HEK293 (cell line): ENCODE measurements at regions not wholly inside any gene's neighbourhood (a gene's known extent, or its start where the extent isn't known, plus 50 kb on each side); places are given as distances from the start of the nearest gene placed in this dataset.

Experiments used
- GLI4 ChIP-seq: fragments of 450-650 bp; formaldehyde crosslinking; IDR thresholded peaks from 2 replicates; pipeline ENCODE4 v1.5.1; 2016; ENCODE audit warnings: missing biosample characterization, missing genetic modification characterization
- ZNF239 ChIP-seq: fragments of 450-650 bp; formaldehyde crosslinking; IDR thresholded peaks from 2 replicates; pipeline ENCODE4 v1.5.1; 2016; ENCODE audit warnings: missing biosample characterization, missing genetic modification characterization
- ZNF416 ChIP-seq: fragments of 450-650 bp; formaldehyde crosslinking; IDR thresholded peaks from 2 replicates; pipeline ENCODE4 v1.5.1; 2016; ENCODE audit warnings: missing biosample characterization, missing genetic modification characterization
- TF ChIP-seq, protein P1 (sequence below): fragments of 450-650 bp; formaldehyde crosslinking; IDR thresholded peaks from 2 replicates; pipeline ENCODE4 v1.5.1; 2016; ENCODE audit warnings: missing biosample characterization, missing genetic modification characterization
- TF ChIP-seq, protein P2 (sequence below): fragments of 450-650 bp; formaldehyde crosslinking; IDR thresholded peaks from 2 replicates; pipeline ENCODE4 v1.5.1; 2016; ENCODE audit warnings: missing biosample characterization, missing genetic modification characterization

DNA sequence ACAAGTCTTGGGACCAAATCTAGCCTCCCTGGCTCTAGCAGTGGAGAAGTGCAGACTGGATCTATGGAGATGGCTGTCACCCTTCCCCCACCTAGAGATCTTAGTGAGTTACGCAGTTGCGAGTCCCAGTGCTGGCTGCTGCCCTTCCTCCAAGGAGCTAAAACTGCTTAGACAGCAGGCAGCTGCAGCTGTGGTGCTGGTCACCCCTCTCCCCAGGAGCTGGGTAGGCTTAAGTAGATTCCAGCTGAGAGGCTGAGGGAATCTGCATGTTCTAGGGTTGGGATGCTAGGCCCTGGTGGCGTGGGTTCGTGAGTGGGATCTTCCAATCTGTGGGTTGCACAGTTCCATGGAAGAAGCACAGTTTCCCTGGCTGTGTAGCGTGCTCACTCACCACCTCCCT is 120.2 kb downstream of the SLC35B3 start:
- TF ChIP-seq ZNF416 (no peak), GLI4 (tag by site-specific recombination) (no peak), ZNF239 (tag by site-specific recombination) (no peak)
- TF ChIP-seq, protein P1, sequence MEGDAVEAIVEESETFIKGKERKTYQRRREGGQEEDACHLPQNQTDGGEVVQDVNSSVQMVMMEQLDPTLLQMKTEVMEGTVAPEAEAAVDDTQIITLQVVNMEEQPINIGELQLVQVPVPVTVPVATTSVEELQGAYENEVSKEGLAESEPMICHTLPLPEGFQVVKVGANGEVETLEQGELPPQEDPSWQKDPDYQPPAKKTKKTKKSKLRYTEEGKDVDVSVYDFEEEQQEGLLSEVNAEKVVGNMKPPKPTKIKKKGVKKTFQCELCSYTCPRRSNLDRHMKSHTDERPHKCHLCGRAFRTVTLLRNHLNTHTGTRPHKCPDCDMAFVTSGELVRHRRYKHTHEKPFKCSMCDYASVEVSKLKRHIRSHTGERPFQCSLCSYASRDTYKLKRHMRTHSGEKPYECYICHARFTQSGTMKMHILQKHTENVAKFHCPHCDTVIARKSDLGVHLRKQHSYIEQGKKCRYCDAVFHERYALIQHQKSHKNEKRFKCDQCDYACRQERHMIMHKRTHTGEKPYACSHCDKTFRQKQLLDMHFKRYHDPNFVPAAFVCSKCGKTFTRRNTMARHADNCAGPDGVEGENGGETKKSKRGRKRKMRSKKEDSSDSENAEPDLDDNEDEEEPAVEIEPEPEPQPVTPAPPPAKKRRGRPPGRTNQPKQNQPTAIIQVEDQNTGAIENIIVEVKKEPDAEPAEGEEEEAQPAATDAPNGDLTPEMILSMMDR = no peak
- TF ChIP-seq, protein P2, sequence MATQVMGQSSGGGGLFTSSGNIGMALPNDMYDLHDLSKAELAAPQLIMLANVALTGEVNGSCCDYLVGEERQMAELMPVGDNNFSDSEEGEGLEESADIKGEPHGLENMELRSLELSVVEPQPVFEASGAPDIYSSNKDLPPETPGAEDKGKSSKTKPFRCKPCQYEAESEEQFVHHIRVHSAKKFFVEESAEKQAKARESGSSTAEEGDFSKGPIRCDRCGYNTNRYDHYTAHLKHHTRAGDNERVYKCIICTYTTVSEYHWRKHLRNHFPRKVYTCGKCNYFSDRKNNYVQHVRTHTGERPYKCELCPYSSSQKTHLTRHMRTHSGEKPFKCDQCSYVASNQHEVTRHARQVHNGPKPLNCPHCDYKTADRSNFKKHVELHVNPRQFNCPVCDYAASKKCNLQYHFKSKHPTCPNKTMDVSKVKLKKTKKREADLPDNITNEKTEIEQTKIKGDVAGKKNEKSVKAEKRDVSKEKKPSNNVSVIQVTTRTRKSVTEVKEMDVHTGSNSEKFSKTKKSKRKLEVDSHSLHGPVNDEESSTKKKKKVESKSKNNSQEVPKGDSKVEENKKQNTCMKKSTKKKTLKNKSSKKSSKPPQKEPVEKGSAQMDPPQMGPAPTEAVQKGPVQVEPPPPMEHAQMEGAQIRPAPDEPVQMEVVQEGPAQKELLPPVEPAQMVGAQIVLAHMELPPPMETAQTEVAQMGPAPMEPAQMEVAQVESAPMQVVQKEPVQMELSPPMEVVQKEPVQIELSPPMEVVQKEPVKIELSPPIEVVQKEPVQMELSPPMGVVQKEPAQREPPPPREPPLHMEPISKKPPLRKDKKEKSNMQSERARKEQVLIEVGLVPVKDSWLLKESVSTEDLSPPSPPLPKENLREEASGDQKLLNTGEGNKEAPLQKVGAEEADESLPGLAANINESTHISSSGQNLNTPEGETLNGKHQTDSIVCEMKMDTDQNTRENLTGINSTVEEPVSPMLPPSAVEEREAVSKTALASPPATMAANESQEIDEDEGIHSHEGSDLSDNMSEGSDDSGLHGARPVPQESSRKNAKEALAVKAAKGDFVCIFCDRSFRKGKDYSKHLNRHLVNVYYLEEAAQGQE (tag by site-specific recombination) = no peak
